Sigmoid colon (tissue), 3 donors: ENCODE measurements at regions not wholly inside any gene's neighbourhood (a gene's known extent, or its start where the extent isn't known, plus 50 kb on each side); places are given as distances from the start of the nearest gene placed in this dataset.

Experiments used
- CTCF ChIP-seq, 4 experiments: fragments of 450-650 bp in 3 of 4; fragments of 200-600 bp in 1 of 4; IDR thresholded peaks; one replicate each; pipeline ENCODE4 v1.5.1; 2016 to 2019; ENCODE audit warnings: antibody characterized with exemption in 4 of 4, mild to moderate bottlenecking in 3 of 4, moderate library complexity in 2 of 4
- POLR2A ChIP-seq, 2 donors: fragments of 450-650 bp; IDR thresholded peaks; one replicate each; pipeline ENCODE4 v1.6.1; 2016; ENCODE audit warnings: antibody characterized with exemption in 2 of 2, mild to moderate bottlenecking in 2 of 2, moderate library complexity in 2 of 2

GRCh38 chr2:19068206-19068605 lies 290.2 kb downstream of the OSR1 start:
- TF ChIP-seq CTCF (IDR thresholded peaks at IDR 0.05) (no peak), POLR2A (IDR thresholded peaks at IDR 0.05) (no peak)
